AG10803 (cell line): ENCODE measurements at regions not wholly inside any gene's neighbourhood (a gene's known extent, or its start where the extent isn't known, plus 50 kb on each side); places are given as distances from the start of the nearest gene placed in this dataset.

ENCODE experiments used
- DNase-seq: peaks from one replicate; pipeline ENCODE4 v3.0.0; 2010; ENCODE audit warnings: low read depth
- H3K4me3 ChIP-seq: 2 replicates; pipeline ENCODE4 v1.5.1; 2011; ENCODE audit warnings: mild to moderate bottlenecking, low read length, control low read depth
- CTCF ChIP-seq: conservative IDR thresholded peaks from 2 replicates; pipeline ENCODE4 v1.5.1; 2011; ENCODE audit warnings: mild to moderate bottlenecking, low read length, control low read depth, inconsistent platforms

- no peak for TF ChIP-seq CTCF
- DNase-seq = peak; percentile 6
- H3K4me3 ChIP-seq = no peak overlapping the region
Measured at GRCh38 chr9:126043681-126044080, 282.9 kb upstream of the MVB12B start.

- TF ChIP-seq CTCF = no peak
- no peak for DNase-seq
- no peak overlapping the region for H3K4me3 ChIP-seq
Measured at GRCh38 chr9:126049088-126049487, 277.5 kb upstream of the MVB12B start.

- no peak for TF ChIP-seq CTCF
Measured at GRCh38 chr9:126049896-126050604, 276.6 kb upstream of the MVB12B start.

GRCh38 chr9:126050605-126050990 lies 276.0 kb upstream of the MVB12B start:
- no peak overlapping the region for H3K4me3 ChIP-seq
- DNase-seq = no peak
- TF ChIP-seq CTCF = no peak

More at GRCh38 chr9:126049896-126050604, 276.6 kb upstream of the MVB12B start:
- H3K4me3 ChIP-seq = no peak overlapping the region
- DNase-seq = no peak

GRCh38 chr9:126051446-126052130 lies 275.0 kb upstream of the MVB12B start:
- no peak overlapping the region for H3K4me3 ChIP-seq
- no peak for TF ChIP-seq CTCF
- no peak for DNase-seq

DNA sequence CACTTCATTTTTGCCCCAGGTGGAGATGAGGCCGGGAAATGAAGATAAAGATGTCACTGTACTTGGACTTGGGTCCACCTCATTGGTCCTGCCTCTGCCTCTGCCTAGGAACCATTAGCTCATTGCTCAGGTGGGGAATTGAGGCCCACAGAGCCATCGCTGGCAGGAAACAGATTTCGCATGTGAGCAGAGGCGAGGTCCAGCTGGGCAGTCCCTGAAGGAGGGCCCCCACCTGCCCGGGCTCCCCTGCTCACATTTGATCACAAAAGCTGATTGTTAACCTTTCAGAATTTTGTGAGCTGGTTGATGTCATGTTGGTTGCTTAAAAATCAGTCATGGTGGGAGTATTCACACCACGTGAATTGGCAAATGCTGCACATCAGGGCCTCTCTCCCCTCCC lies 273.8 kb upstream of the MVB12B start:
- DNase-seq = no peak
- no peak overlapping the region for H3K4me3 ChIP-seq
- TF ChIP-seq CTCF = no peak

GRCh38 chr9:126053913-126054312 lies 272.7 kb upstream of the MVB12B start:
- no peak for DNase-seq
- H3K4me3 ChIP-seq = no peak overlapping the region
- no peak for TF ChIP-seq CTCF
